Neural cell (in vitro differentiated cells): ENCODE measurements at regions not wholly inside any gene's neighbourhood (a gene's known extent, or its start where the extent isn't known, plus 50 kb on each side); places are given as distances from the start of the nearest gene placed in this dataset.

Experiments used
- H2AFZ ChIP-seq: fragments of 200-600, 300-800 bp; sonication (generic), shearing (Covaris generic); 2 replicates; pipeline ENCODE4 v1.6.0; 2014; ENCODE audit warnings: low read depth, mild to moderate bottlenecking, antibody characterized with exemption, low read length, moderate library complexity
- H3F3A ChIP-seq: fragments of 200-600 bp; shearing (Covaris generic); 2 replicates; pipeline ENCODE4 v1.6.1; 2016; ENCODE audit warnings: mild to moderate bottlenecking, moderate library complexity, mixed read lengths, antibody characterized with exemption, low read length; ENCODE audit not compliant: insufficient read depth, poor library complexity, severe bottlenecking
- H3K27ac ChIP-seq: fragments of 200-600, 300-800 bp; sonication (generic), shearing (Covaris generic); 2 replicates; pipeline ENCODE4 v1.5.1; 2014; ENCODE audit warnings: mild to moderate bottlenecking, low read length, moderate library complexity
- H3K27me3 ChIP-seq: fragments of 300-800, 200-600 bp; sonication (generic), shearing (Covaris generic); 2 replicates; pipeline ENCODE4 v1.6.0; 2014; ENCODE audit warnings: mild to moderate bottlenecking, low read depth, low read length, moderate library complexity; ENCODE audit not compliant: insufficient read depth
- H3K36me3 ChIP-seq: fragments of 300-800, 200-600 bp; sonication (generic), shearing (Covaris generic); 2 replicates; pipeline ENCODE4 v1.5.1; 2014; ENCODE audit warnings: mild to moderate bottlenecking, antibody characterized with exemption, low read length, moderate library complexity; ENCODE audit not compliant: insufficient read depth
- H3K4me2 ChIP-seq: fragments of 300-800, 200-600 bp; sonication (generic), shearing (Covaris generic); 2 replicates; pipeline ENCODE4 v1.6.0; 2014; ENCODE audit warnings: mild to moderate bottlenecking, low read length
- H3K4me3 ChIP-seq: fragments of 300-800, 200-600 bp; sonication (generic), shearing (Covaris generic); 2 replicates; pipeline ENCODE4 v1.5.1; 2014; ENCODE audit warnings: mild to moderate bottlenecking, low read length, moderate library complexity
- H3K79me2 ChIP-seq: fragments of 200-600 bp; shearing (Covaris generic); replicated peaks from 2 replicates; pipeline ENCODE4 v1.6.0; 2014; ENCODE audit warnings: mild to moderate bottlenecking, low read length, moderate library complexity; ENCODE audit not compliant: insufficient read depth
- H3K9ac ChIP-seq: fragments of 300-800, 200-600 bp; sonication (generic), shearing (Covaris generic); 2 replicates; pipeline ENCODE4 v1.6.1; 2016; ENCODE audit warnings: mild to moderate bottlenecking, low read length, mixed read lengths
- H3K9me2 ChIP-seq: fragments of 200-600 bp; shearing (Covaris generic); 2 replicates; pipeline ENCODE4 v1.6.1; 2016; ENCODE audit warnings: mild to moderate bottlenecking, low read length, mixed read lengths; ENCODE audit not compliant: insufficient read depth
- H3K9me3 ChIP-seq: fragments of 200-600, 300-800 bp; sonication (generic), shearing (Covaris generic); 2 replicates; pipeline ENCODE4 v1.6.1; 2016; ENCODE audit warnings: mild to moderate bottlenecking, mixed run types, low read length, moderate library complexity, mixed read lengths
- H4K20me1 ChIP-seq: fragments of 200-600 bp; shearing (Covaris generic); 2 replicates; pipeline ENCODE4 v1.6.1; 2016; ENCODE audit warnings: mild to moderate bottlenecking, mixed run types; ENCODE audit not compliant: insufficient read depth
- EP300 ChIP-seq: fragments of 450-650 bp; conservative IDR thresholded peaks from 2 replicates; pipeline ENCODE4 v1.6.1; 2014; ENCODE audit warnings: antibody characterized with exemption, mild to moderate bottlenecking, moderate library complexity; ENCODE audit not compliant: poor library complexity, severe bottlenecking
- MXI1 ChIP-seq: fragments of 450-650 bp; conservative IDR thresholded peaks from 2 replicates; pipeline ENCODE4 v1.6.1; 2014; ENCODE audit warnings: antibody characterized with exemption, mild to moderate bottlenecking; ENCODE audit not compliant: poor library complexity, severe bottlenecking
- POLR2AphosphoS5 ChIP-seq: IDR thresholded peaks from 2 replicates; pipeline ENCODE4 v1.6.1; 2012
- RAD21 ChIP-seq: fragments of 450-650 bp; conservative IDR thresholded peaks from 2 replicates; pipeline ENCODE4 v1.6.1; 2014; ENCODE audit warnings: antibody characterized with exemption, mild to moderate bottlenecking, moderate library complexity
- SMC3 ChIP-seq: fragments of 450-650 bp; conservative IDR thresholded peaks from 2 replicates; pipeline ENCODE4 v1.6.1; 2014; ENCODE audit warnings: antibody characterized with exemption, mild to moderate bottlenecking, moderate library complexity; ENCODE audit not compliant: poor library complexity
- TAF1 ChIP-seq: IDR thresholded peaks from 2 replicates; pipeline ENCODE4 v1.6.1; 2012; ENCODE audit warnings: low read depth
- TF ChIP-seq, protein P1 (sequence below): fragments of 450-650 bp; IDR thresholded peaks from 2 replicates; pipeline ENCODE4 v1.5.1; 2014; ENCODE audit warnings: antibody characterized with exemption, mild to moderate bottlenecking, moderate library complexity; ENCODE audit not compliant: poor library complexity, severe bottlenecking
- TF ChIP-seq, protein P2 (sequence below): IDR thresholded peaks from 2 replicates; pipeline ENCODE4 v1.6.1; 2012; ENCODE audit warnings: borderline replicate concordance

GRCh38 chr12:59115526-59115925 is 195.2 kb upstream of the LRIG3 start:
- H4K20me1 ChIP-seq, result no peaks in the 10 kb centered on the region
- H3K9ac ChIP-seq, result no peak overlapping the region
- TF ChIP-seq, protein P1, sequence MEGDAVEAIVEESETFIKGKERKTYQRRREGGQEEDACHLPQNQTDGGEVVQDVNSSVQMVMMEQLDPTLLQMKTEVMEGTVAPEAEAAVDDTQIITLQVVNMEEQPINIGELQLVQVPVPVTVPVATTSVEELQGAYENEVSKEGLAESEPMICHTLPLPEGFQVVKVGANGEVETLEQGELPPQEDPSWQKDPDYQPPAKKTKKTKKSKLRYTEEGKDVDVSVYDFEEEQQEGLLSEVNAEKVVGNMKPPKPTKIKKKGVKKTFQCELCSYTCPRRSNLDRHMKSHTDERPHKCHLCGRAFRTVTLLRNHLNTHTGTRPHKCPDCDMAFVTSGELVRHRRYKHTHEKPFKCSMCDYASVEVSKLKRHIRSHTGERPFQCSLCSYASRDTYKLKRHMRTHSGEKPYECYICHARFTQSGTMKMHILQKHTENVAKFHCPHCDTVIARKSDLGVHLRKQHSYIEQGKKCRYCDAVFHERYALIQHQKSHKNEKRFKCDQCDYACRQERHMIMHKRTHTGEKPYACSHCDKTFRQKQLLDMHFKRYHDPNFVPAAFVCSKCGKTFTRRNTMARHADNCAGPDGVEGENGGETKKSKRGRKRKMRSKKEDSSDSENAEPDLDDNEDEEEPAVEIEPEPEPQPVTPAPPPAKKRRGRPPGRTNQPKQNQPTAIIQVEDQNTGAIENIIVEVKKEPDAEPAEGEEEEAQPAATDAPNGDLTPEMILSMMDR, result no peak
- H3K4me2 ChIP-seq, result no peak overlapping the region
- H3K79me2 ChIP-seq, result no peaks in the 10 kb centered on the region
- no peaks in the 10 kb centered on the region for H3K36me3 ChIP-seq
- no peak overlapping the region for H2AFZ ChIP-seq
- no peak overlapping the region for H3K27ac ChIP-seq
- no peaks in the 10 kb centered on the region for H3K27me3 ChIP-seq
- H3K4me3 ChIP-seq, result no peak overlapping the region
- no peaks in the 10 kb centered on the region for H3F3A ChIP-seq
- no peaks in the 10 kb centered on the region for H3K9me2 ChIP-seq
- H3K9me3 ChIP-seq, result no peaks in the 10 kb centered on the region

DNA sequence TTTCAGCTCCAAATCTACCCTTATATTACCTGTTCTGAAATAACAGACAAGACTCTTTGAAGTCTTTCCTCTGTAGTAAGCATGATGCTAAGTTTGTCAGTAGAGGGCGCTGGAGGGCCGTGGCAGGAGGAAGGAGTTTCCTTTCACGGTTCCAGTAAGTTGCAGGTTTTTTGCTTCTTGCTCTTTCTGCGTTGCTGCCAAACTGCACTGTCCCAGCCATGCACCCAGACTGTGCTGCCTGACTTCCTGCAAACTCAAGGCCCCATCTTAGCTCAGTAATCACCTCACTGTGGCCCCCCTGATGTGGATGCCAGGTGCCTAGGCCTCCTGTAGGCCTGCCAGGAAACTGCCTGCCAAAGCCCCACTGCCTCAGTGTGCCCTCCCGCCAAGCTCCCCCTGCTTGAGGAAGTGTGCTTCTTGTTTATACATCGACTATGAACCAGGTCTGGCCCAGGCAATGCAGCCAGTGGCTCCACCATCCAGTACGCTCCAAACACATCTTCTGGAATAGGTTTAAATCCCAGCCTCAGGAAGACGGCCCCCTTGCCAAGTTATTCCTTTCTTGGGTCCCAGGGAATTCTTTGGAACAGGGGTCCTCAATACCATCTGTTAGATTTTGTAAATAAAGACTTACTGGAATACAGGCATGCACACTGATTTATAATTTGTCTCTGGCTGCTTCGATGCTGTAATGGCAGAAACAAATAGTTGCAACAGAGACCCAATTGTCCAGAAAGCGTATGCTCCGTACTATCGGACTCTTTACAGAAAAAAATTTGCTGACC is 193.7 kb upstream of the LRIG3 start:
- no peak for TF ChIP-seq EP300
- TF ChIP-seq, protein P2, sequence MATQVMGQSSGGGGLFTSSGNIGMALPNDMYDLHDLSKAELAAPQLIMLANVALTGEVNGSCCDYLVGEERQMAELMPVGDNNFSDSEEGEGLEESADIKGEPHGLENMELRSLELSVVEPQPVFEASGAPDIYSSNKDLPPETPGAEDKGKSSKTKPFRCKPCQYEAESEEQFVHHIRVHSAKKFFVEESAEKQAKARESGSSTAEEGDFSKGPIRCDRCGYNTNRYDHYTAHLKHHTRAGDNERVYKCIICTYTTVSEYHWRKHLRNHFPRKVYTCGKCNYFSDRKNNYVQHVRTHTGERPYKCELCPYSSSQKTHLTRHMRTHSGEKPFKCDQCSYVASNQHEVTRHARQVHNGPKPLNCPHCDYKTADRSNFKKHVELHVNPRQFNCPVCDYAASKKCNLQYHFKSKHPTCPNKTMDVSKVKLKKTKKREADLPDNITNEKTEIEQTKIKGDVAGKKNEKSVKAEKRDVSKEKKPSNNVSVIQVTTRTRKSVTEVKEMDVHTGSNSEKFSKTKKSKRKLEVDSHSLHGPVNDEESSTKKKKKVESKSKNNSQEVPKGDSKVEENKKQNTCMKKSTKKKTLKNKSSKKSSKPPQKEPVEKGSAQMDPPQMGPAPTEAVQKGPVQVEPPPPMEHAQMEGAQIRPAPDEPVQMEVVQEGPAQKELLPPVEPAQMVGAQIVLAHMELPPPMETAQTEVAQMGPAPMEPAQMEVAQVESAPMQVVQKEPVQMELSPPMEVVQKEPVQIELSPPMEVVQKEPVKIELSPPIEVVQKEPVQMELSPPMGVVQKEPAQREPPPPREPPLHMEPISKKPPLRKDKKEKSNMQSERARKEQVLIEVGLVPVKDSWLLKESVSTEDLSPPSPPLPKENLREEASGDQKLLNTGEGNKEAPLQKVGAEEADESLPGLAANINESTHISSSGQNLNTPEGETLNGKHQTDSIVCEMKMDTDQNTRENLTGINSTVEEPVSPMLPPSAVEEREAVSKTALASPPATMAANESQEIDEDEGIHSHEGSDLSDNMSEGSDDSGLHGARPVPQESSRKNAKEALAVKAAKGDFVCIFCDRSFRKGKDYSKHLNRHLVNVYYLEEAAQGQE, result no peak
- TF ChIP-seq TAF1, result no peak
- no peak for TF ChIP-seq MXI1
- TF ChIP-seq POLR2AphosphoS5, result no peak
- TF ChIP-seq SMC3, result peak; percentile 89
- TF ChIP-seq, protein P1, result peak; percentile 84
- TF ChIP-seq RAD21, result peak; percentile 88
- Histone ChIP-seq H3K79me2 (no peaks in the 10 kb centered on the region), H2AFZ (no peak overlapping the region), H3K36me3 (no peaks in the 10 kb centered on the region), H4K20me1 (no peaks in the 10 kb centered on the region), H3K27ac (no peak overlapping the region), H3F3A (no peaks in the 10 kb centered on the region), H3K9me3 (no peaks in the 10 kb centered on the region), H3K27me3 (no peaks in the 10 kb centered on the region), H3K9me2 (no peaks in the 10 kb centered on the region), H3K9ac (no peak overlapping the region), H3K4me2 (no peak overlapping the region), H3K4me3 (no peak overlapping the region)
